A549 (cell line): ENCODE measurements at regions not wholly inside any gene's neighbourhood (a gene's known extent, or its start where the extent isn't known, plus 50 kb on each side); places are given as distances from the start of the nearest gene placed in this dataset.

ENCODE experiments used
- ATAC-seq, 2 experiments: fragments of 200-7000 bp in 1 of 2; fragments of >200 bp in 1 of 2; cut with Nextera tagmentation in 1 of 2; cut with Tn5 transposase in 1 of 2; 3 replicates each; pipeline versions ENCODE4 v1.8.0 to v1.9.1; 2018 to 2020; ENCODE audit warnings: mild to moderate bottlenecking in 1 of 2, moderate library complexity in 1 of 2
- CTCF ChIA-PET: fragments of 300-600 bp; sonication (Branson Sonifier 250); formaldehyde crosslinking; extraction: SDS; loops from one replicate; lab custom pipeline; 2021; ENCODE audit warnings: antibody characterized with exemption, inconsistent platforms; lab: Yijun Ruan, JAX
- POLR2A ChIA-PET: fragments of 350-600 bp; formaldehyde crosslinking; extraction: SDS; loops from one replicate; lab custom pipeline; 2021; ENCODE audit warnings: antibody characterized with exemption, inconsistent platforms; lab: Yijun Ruan, JAX
- DNase-seq, 2 experiments: peaks; one replicate each; pipeline versions ENCODE4 v3.0.0 to v3.0.0-alpha.2; 2011 to 2016; ENCODE audit warnings: low read depth in 1 of 2, low spot score in 1 of 2
- FAIRE-seq: peaks from 2 replicates; lab custom pipeline; 2011; peaks lifted over from hg19 to GRCh38; lab: Jason Lieb, UNC
- H3K27ac ChIP-seq, 2 experiments: fragments of >200 bp; sonication (Bioruptor Twin); formaldehyde crosslinking; 3 replicates each; pipeline ENCODE4 v1.5.1; 2016 to 2017
- H3K4me1 ChIP-seq: fragments of >200 bp; sonication (Bioruptor Twin); formaldehyde crosslinking; 3 replicates; pipeline ENCODE4 v1.6.1; 2016
- H3K4me2 ChIP-seq: fragments of >200 bp; sonication (Bioruptor Twin); formaldehyde crosslinking; 3 replicates; pipeline ENCODE4 v1.6.1; 2016
- H3K4me3 ChIP-seq: fragments of >200 bp; sonication (Bioruptor Twin); formaldehyde crosslinking; 3 replicates; pipeline ENCODE4 v1.5.1; 2016
- H3K9me3 ChIP-seq: fragments of >200 bp; sonication (Bioruptor Twin); formaldehyde crosslinking; 3 replicates; pipeline ENCODE4 v1.6.1; 2016
- CHD2 ChIP-seq: fragments of 150-350 bp; IDR thresholded peaks from 2 replicates; pipeline ENCODE4 v1.6.1; 2014; ENCODE audit warnings: low read length; ENCODE audit not compliant: partially characterized antibody
- CHD4 ChIP-seq: fragments of 200-600 bp; sonication (generic); IDR thresholded peaks from 2 replicates; pipeline ENCODE4 v1.6.1; 2016; ENCODE audit warnings: antibody characterized with exemption, mild to moderate bottlenecking, borderline replicate concordance
- E2F6 ChIP-seq: IDR thresholded peaks from 2 replicates; pipeline ENCODE4 v1.6.1; 2012; ENCODE audit warnings: low read depth, borderline replicate concordance
- EHF ChIP-seq: fragments of 250-450 bp; sonication (Bioruptor Pico); IDR thresholded peaks from 2 replicates; pipeline ENCODE4 v1.5.0; 2020; ENCODE audit warnings: mild to moderate bottlenecking
- FOSL2 ChIP-seq, 2 experiments: fragments of 450-650 bp in 1 of 2; fragments of >200 bp in 1 of 2; sonication (Bioruptor Twin) in 1 of 2; formaldehyde crosslinking; IDR thresholded peaks; 2 replicates each; pipeline versions ENCODE4 v1.5.0 to v1.6.1; 2016 to 2020; ENCODE audit warnings: mild to moderate bottlenecking in 1 of 2, moderate library complexity in 1 of 2
- GATA3 ChIP-seq: IDR thresholded peaks from 2 replicates; pipeline ENCODE4 v1.6.1; 2012; ENCODE audit warnings: borderline replicate concordance
- HOXA7 ChIP-seq: fragments of 250-450 bp; sonication (Bioruptor Pico); IDR thresholded peaks from 2 replicates; pipeline ENCODE4 v1.5.0; 2020; ENCODE audit warnings: mild to moderate bottlenecking, moderate library complexity
- HOXB13 ChIP-seq: fragments of 250-450 bp; sonication (Bioruptor Pico); IDR thresholded peaks from 2 replicates; pipeline ENCODE4 v1.5.0; 2020; ENCODE audit warnings: low read depth, mild to moderate bottlenecking, moderate library complexity
- HOXB5 ChIP-seq: fragments of 250-450 bp; sonication (Bioruptor Pico); IDR thresholded peaks from 2 replicates; pipeline ENCODE4 v1.5.0; 2020; ENCODE audit warnings: mild to moderate bottlenecking, moderate library complexity
- KDM1A ChIP-seq: fragments of 200-600 bp; sonication (generic); IDR thresholded peaks from 2 replicates; pipeline ENCODE4 v1.6.1; 2016; ENCODE audit warnings: low read depth, mild to moderate bottlenecking
- KDM5A ChIP-seq: fragments of 200-600 bp; sonication (generic); IDR thresholded peaks from 2 replicates; pipeline ENCODE4 v1.6.1; 2016; ENCODE audit warnings: antibody characterized with exemption, mild to moderate bottlenecking
- PHF8 ChIP-seq: fragments of 200-600 bp; sonication (generic); IDR thresholded peaks from 2 replicates; pipeline ENCODE4 v1.6.1; 2016; ENCODE audit warnings: low read depth, mild to moderate bottlenecking, antibody characterized with exemption, moderate library complexity, borderline replicate concordance
- POLR2AphosphoS2 ChIP-seq: conservative IDR thresholded peaks from 2 replicates; pipeline ENCODE4 v1.6.1; 2012; ENCODE audit warnings: low read length, improper control_type of control experiment, inconsistent platforms
- RCOR1 ChIP-seq: fragments of 150-350 bp; IDR thresholded peaks from 2 replicates; pipeline ENCODE4 v1.6.1; 2014; ENCODE audit warnings: antibody characterized with exemption, low read length, low read depth
- RFX5 ChIP-seq: fragments of 450-650 bp; IDR thresholded peaks from 2 replicates; pipeline ENCODE4 v1.7.1; 2014; ENCODE audit warnings: antibody characterized with exemption, mild to moderate bottlenecking, moderate library complexity
- RNF2 ChIP-seq: fragments of 200-600 bp; sonication (generic); IDR thresholded peaks from 2 replicates; pipeline ENCODE4 v1.6.1; 2016; ENCODE audit warnings: low read depth, mild to moderate bottlenecking, antibody characterized with exemption, moderate library complexity, borderline replicate concordance
- ZFP36 ChIP-seq: fragments of 450-650 bp; IDR thresholded peaks from 2 replicates; pipeline ENCODE4 v1.6.1; 2014; ENCODE audit warnings: borderline replicate concordance; ENCODE audit not compliant: partially characterized antibody
- WGBS: methylation state at CpG from one replicate; pipeline ENCODE4 v1.1.6; 2017; ENCODE audit errors: missing lambda C conversion rate; 5-methylcytosine and 5-hydroxymethylcytosine counted together
- TF ChIP-seq, protein P1 (sequence below): IDR thresholded peaks from 2 replicates; pipeline ENCODE4 v1.6.1; 2012
- TF ChIP-seq, protein P2 (sequence below): fragments of 450-650 bp; IDR thresholded peaks from 2 replicates; pipeline ENCODE4 v1.6.1; 2014; ENCODE audit warnings: antibody characterized with exemption
- TF ChIP-seq, protein P3 (sequence below): fragments of 250-450 bp; sonication (Bioruptor Pico); IDR thresholded peaks from 2 replicates; pipeline ENCODE4 v1.5.0; 2021; ENCODE audit warnings: mild to moderate bottlenecking, moderate library complexity, borderline replicate concordance
- TF ChIP-seq, protein P4 (sequence below): fragments of >200 bp; sonication (Bioruptor Twin); formaldehyde crosslinking; IDR thresholded peaks from 3 replicates; pipeline ENCODE4 v1.6.1; 2016

DNA sequence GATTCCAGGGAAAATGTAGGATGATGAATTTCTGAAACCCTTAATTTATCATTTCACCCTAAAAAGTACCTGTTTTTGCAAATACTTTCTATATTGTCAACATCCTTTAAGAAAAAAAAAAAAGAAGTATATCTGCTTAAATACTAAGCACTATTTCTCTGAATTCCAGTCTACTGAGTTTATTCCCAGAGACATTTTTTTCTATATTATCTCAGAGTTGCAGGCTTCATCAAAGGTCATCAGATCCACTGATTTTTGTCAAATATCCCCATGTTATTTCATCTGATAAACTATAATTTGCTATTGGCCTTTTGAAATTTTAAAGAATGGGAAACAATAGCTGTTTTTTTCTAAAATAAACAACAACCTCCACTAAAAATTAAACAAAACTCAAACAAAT, 357.6 kb upstream of the ID4 start:
- DNase-seq (no peak), ATAC-seq (no peak), FAIRE-seq (no peak)
- ChIA-PET CTCF (no interaction called here), POLR2A (no interaction called here)
- TF ChIP-seq FOSL2 (IDR thresholded peaks at IDR 0.05) = no peak
- no peak for TF ChIP-seq FOSL2 (CRISPR knock-in tag; IDR thresholded peaks at IDR 0.05)
- TF ChIP-seq HOXB5 (CRISPR knock-in tag) = no peak
- no peak for TF ChIP-seq POLR2AphosphoS2
- TF ChIP-seq, protein P1, sequence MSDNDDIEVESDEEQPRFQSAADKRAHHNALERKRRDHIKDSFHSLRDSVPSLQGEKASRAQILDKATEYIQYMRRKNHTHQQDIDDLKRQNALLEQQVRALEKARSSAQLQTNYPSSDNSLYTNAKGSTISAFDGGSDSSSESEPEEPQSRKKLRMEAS = no peak
- TF ChIP-seq GATA3 = no peak
- TF ChIP-seq RNF2 = no peak
- TF ChIP-seq RCOR1 = no peak
- no peak for TF ChIP-seq KDM1A
- TF ChIP-seq, protein P2, sequence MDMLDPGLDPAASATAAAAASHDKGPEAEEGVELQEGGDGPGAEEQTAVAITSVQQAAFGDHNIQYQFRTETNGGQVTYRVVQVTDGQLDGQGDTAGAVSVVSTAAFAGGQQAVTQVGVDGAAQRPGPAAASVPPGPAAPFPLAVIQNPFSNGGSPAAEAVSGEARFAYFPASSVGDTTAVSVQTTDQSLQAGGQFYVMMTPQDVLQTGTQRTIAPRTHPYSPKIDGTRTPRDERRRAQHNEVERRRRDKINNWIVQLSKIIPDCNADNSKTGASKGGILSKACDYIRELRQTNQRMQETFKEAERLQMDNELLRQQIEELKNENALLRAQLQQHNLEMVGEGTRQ = no peak
- TF ChIP-seq, protein P3, sequence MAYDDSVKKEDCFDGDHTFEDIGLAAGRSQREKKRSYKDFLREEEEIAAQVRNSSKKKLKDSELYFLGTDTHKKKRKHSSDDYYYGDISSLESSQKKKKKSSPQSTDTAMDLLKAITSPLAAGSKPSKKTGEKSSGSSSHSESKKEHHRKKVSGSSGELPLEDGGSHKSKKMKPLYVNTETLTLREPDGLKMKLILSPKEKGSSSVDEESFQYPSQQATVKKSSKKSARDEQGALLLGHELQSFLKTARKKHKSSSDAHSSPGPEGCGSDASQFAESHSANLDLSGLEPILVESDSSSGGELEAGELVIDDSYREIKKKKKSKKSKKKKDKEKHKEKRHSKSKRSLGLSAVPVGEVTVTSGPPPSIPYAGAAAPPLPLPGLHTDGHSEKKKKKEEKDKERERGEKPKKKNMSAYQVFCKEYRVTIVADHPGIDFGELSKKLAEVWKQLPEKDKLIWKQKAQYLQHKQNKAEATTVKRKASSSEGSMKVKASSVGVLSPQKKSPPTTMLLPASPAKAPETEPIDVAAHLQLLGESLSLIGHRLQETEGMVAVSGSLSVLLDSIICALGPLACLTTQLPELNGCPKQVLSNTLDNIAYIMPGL (CRISPR knock-in tag) = no peak
- no peak for TF ChIP-seq CHD2
- no peak for TF ChIP-seq KDM5A
- TF ChIP-seq HOXB13 (CRISPR knock-in tag) = no peak
- TF ChIP-seq ZFP36 = no peak
- TF ChIP-seq, protein P4, sequence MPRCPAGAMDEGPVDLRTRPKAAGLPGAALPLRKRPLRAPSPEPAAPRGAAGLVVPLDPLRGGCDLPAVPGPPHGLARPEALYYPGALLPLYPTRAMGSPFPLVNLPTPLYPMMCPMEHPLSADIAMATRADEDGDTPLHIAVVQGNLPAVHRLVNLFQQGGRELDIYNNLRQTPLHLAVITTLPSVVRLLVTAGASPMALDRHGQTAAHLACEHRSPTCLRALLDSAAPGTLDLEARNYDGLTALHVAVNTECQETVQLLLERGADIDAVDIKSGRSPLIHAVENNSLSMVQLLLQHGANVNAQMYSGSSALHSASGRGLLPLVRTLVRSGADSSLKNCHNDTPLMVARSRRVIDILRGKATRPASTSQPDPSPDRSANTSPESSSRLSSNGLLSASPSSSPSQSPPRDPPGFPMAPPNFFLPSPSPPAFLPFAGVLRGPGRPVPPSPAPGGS = no peak
- H3K4me3 ChIP-seq = no peak overlapping the region
- peaks cover 15% of the 10 kb centered on the region; the same call in 2 of the 3 replicates for H3K4me1 ChIP-seq
- peaks cover 5% of the 10 kb centered on the region; the same call in 1 of the 3 replicates for H3K9me3 ChIP-seq
- no peak overlapping the region for H3K27ac ChIP-seq
- H3K4me2 ChIP-seq = peak overlapping the region; percentile 52; the same call in 2 of the 3 replicates

DNA sequence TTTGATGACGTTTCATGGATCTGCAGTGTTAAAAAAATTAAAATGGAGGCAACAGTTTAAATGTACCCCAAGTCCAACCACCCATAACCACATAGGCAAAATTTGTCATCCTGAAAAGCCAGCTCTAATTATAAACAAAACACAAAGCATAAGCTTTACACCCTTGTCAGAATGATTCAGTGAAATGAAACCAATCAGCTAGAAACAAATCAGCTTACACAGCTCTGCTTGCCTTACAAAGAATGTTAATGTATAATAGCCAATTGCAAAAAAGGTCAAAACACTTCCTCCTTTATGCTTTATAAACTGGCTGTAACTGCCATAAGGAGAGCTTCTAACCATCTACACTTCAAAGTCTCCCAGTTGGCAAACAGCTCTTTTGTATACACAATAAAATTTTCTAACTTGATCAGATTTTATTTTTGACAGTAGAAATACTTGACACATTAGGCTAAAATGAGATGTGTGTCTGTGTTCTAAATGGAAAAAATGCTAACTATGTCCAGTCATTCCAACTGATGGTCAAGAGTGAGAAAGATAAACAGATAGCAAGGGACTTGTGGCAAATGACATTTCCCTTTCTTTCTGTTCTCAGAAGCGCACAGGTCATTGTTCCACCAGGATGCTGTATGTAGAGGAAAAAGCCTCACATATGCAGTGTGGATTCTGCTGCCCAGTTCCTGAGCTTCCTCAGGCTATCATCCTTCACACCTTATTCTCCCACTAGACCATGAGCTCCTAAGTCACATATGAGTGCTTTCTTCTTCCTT, 344.3 kb upstream of the ID4 start:
- TF ChIP-seq EHF (CRISPR knock-in tag) (no peak), HOXA7 (CRISPR knock-in tag) (no peak), ZFP36 (no peak), CHD4 (no peak), PHF8 (no peak), RFX5 (no peak), E2F6 (no peak)
- FAIRE-seq = no peak
- Histone ChIP-seq H3K27ac (no peak overlapping the region), H3K4me3 (no peak overlapping the region), H3K4me1 (peaks cover 7% of the 10 kb centered on the region; the same call in 1 of the 3 replicates), H3K9me3 (no peaks in the 10 kb centered on the region), H3K4me2 (peak overlapping the region; percentile 24)
- ChIA-PET POLR2A (no interaction called here), CTCF (interaction anchor here (0.5 kb wide), 1 partner anchor 227 kb away, joined by 3 read pairs; no protein-coding TSS in a partner anchor)
- 23% methylated on average over 2 of the region's 2 CpGs for WGBS
- DNase-seq = no peak
- ATAC-seq = no peak
